DOHH2 (cell line): ENCODE measurements at regions not wholly inside any gene's neighbourhood (a gene's known extent, or its start where the extent isn't known, plus 50 kb on each side); places are given as distances from the start of the nearest gene placed in this dataset.

ENCODE experiments used
- CTCF ChIP-seq: fragments of 200-600 bp; sonication (generic); IDR thresholded peaks from one replicate; pipeline ENCODE4 v1.5.1; 2014; ENCODE audit warnings: antibody characterized with exemption, mild to moderate bottlenecking, low read depth, low read length; ENCODE audit not compliant: poor library complexity, severe bottlenecking
- EZH2phosphoT487 ChIP-seq: fragments of 200-600 bp; sonication (generic); IDR thresholded peaks from 2 replicates; pipeline ENCODE4 v1.6.1; 2017; ENCODE audit warnings: borderline replicate concordance, mild to moderate bottlenecking, antibody characterized with exemption, low read length, moderate library complexity, mixed read lengths

GRCh38 chr5:159488516-159488915, 158.2 kb upstream of the IL12B start:
- no peak for TF ChIP-seq CTCF
- TF ChIP-seq EZH2phosphoT487: no peak
